ENCODE measurements at regions not wholly inside any gene's neighbourhood (a gene's known extent, or its start where the extent isn't known, plus 50 kb on each side); places are given as distances from the start of the nearest gene placed in this dataset.

DNA sequence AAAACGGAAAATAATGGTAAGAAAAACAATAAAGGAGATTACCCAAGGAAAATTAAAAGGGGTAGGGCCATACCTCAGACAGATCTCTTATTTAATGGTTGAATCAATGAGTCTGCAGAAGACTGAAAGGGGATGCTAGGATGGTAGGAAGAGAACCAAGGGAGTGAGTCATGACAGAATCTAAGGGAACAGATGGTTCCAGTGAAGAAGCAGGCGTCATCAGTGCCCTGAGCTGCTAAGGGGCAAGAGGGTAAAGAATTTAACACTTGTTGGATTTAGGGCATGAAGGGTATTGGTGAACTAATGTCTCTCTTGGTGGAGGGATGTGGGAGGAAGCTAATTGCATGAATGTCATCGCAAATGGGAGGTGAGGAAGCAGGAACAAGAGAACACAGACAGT lies 329.2 kb upstream of the TSHZ3 start:
- Histone ChIP-seq H3K4me1 (ENCODE audit: control insufficient read depth, low read length) (no peaks in the 10 kb centered on the region), H3K27ac (ENCODE audit: low read depth, low read length) (no peak overlapping the region), H3K79me2 (ENCODE audit: control insufficient read depth, low read length) (no peaks in the 10 kb centered on the region), H3K4me2 (ENCODE audit: low read length) (no peak overlapping the region), H3K27me3 (ENCODE audit: control insufficient read depth, low read length) (no peaks in the 10 kb centered on the region), H4K20me1 (ENCODE audit: control insufficient read depth, insufficient read depth, low read depth, low read length) (no peaks in the 10 kb centered on the region), H3K9me3 (ENCODE audit: control insufficient read depth, insufficient read depth, low read length) (no peaks in the 10 kb centered on the region), H3K4me3 (ENCODE audit: low read length) (no peak overlapping the region), H3F3A (ENCODE audit: control insufficient read depth, insufficient read depth) (no peaks in the 10 kb centered on the region), H3K36me3 (ENCODE audit: control insufficient read depth, low read length) (no peaks in the 10 kb centered on the region), H3K9me2 (replicated peaks; ENCODE audit: control insufficient read depth, low read length) (no peaks in the 10 kb centered on the region)
- no peak for TF ChIP-seq EZH2phosphoT487 (IDR thresholded peaks at IDR 0.05; ENCODE audit: borderline replicate concordance, low read length)
- TF ChIP-seq, protein P1, sequence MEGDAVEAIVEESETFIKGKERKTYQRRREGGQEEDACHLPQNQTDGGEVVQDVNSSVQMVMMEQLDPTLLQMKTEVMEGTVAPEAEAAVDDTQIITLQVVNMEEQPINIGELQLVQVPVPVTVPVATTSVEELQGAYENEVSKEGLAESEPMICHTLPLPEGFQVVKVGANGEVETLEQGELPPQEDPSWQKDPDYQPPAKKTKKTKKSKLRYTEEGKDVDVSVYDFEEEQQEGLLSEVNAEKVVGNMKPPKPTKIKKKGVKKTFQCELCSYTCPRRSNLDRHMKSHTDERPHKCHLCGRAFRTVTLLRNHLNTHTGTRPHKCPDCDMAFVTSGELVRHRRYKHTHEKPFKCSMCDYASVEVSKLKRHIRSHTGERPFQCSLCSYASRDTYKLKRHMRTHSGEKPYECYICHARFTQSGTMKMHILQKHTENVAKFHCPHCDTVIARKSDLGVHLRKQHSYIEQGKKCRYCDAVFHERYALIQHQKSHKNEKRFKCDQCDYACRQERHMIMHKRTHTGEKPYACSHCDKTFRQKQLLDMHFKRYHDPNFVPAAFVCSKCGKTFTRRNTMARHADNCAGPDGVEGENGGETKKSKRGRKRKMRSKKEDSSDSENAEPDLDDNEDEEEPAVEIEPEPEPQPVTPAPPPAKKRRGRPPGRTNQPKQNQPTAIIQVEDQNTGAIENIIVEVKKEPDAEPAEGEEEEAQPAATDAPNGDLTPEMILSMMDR (IDR thresholded peaks at IDR 0.05; ENCODE audit: low read depth, low read length, poor library complexity, severe bottlenecking): no peak

DNA sequence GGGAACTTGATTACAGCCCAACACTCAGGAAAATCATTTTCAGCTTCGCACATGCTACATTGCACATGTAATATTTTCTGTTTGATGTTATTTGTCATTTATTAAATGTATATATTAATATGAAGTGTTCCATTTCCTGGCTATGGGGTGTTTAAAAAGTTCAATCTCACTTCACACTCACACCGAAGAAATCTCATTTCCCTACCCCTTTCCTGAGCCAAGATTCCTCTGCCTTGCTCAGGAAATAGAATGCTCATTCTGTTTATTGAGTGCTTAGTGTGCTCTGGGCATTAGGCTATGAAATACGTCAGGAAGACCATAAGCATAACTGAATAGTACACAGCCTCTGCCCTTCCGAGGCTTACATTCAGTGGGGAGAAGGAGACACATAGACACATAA lies 331.9 kb upstream of the TSHZ3 start:
- no peak for TF ChIP-seq EZH2phosphoT487 (IDR thresholded peaks at IDR 0.05; ENCODE audit: borderline replicate concordance, low read length)
- TF ChIP-seq, protein P1 (IDR thresholded peaks at IDR 0.05; ENCODE audit: low read depth, low read length, poor library complexity, severe bottlenecking): no peak
- Histone ChIP-seq H3K79me2 (ENCODE audit: control insufficient read depth, low read length) (no peaks in the 10 kb centered on the region), H4K20me1 (ENCODE audit: control insufficient read depth, insufficient read depth, low read depth, low read length) (no peaks in the 10 kb centered on the region), H3K9me2 (replicated peaks; ENCODE audit: control insufficient read depth, low read length) (no peaks in the 10 kb centered on the region), H3K9me3 (ENCODE audit: control insufficient read depth, insufficient read depth, low read length) (no peaks in the 10 kb centered on the region), H3K27me3 (ENCODE audit: control insufficient read depth, low read length) (no peaks in the 10 kb centered on the region), H3K36me3 (ENCODE audit: control insufficient read depth, low read length) (no peaks in the 10 kb centered on the region), H3K4me3 (ENCODE audit: low read length) (no peak overlapping the region), H3K4me1 (ENCODE audit: control insufficient read depth, low read length) (no peaks in the 10 kb centered on the region), H3F3A (ENCODE audit: control insufficient read depth, insufficient read depth) (no peaks in the 10 kb centered on the region), H3K4me2 (ENCODE audit: low read length) (no peak overlapping the region), H3K27ac (ENCODE audit: low read depth, low read length) (no peak overlapping the region)

DNA sequence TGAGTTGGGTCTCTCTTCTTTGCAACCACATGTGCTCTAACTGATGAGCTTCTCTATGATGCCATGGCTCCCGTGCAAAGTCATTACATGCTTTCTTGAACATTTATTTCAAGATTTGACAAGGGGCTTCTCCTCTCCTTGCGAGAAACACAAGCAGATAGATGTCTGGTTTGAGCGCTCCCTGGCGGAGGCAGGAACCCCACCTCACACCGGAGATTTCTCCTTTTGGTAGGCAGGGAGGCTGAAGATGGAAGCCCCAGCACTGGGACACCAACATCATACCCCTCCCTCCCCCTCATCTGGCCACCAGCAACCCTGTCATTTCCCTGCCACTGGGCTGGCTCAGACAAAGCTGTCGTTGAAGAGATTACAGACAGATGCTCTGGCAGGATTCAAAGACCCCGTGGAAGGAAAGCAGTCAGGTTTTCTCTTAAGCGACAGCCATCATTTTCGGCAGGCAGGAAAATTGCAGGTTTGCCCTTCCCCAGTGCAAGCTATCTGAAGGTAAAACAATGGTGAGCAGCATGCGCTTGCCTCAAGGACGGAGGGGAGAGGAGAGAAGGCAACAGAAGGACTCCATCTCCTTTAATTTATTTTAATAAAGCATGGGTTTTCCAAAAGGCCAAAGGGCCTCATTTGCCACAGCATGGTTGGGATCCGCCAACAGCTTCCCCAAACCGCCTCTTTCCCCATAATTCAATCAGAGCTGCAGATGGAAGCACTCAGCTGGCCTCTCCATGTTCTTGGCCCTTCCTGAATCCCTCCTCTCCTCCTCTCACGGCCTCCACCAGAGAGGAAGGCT lies 344.1 kb upstream of the TSHZ3 start:
- Histone ChIP-seq H3K79me2 (ENCODE audit: control insufficient read depth, low read length) (no peaks in the 10 kb centered on the region), H3K4me2 (ENCODE audit: low read length) (no peak overlapping the region), H3F3A (ENCODE audit: control insufficient read depth, insufficient read depth) (no peaks in the 10 kb centered on the region), H3K4me3 (ENCODE audit: low read length) (no peak overlapping the region), H3K4me1 (ENCODE audit: control insufficient read depth, low read length) (no peaks in the 10 kb centered on the region), H3K9me2 (replicated peaks; ENCODE audit: control insufficient read depth, low read length) (no peaks in the 10 kb centered on the region), H3K36me3 (ENCODE audit: control insufficient read depth, low read length) (no peaks in the 10 kb centered on the region), H3K27me3 (ENCODE audit: control insufficient read depth, low read length) (no peaks in the 10 kb centered on the region), H3K27ac (ENCODE audit: low read depth, low read length) (no peak overlapping the region), H4K20me1 (ENCODE audit: control insufficient read depth, insufficient read depth, low read depth, low read length) (no peaks in the 10 kb centered on the region), H3K9me3 (ENCODE audit: control insufficient read depth, insufficient read depth, low read length) (no peaks in the 10 kb centered on the region)
- TF ChIP-seq, protein P1 (IDR thresholded peaks at IDR 0.05; ENCODE audit: low read depth, low read length, poor library complexity, severe bottlenecking): no peak
- no peak for TF ChIP-seq EZH2phosphoT487 (IDR thresholded peaks at IDR 0.05; ENCODE audit: borderline replicate concordance, low read length)
